ENCODE measurements at regions not wholly inside any gene's neighbourhood (a gene's known extent, or its start where the extent isn't known, plus 50 kb on each side); places are given as distances from the start of the nearest gene placed in this dataset.

GRCh38 chr12:108440736-108441135 is 74.3 kb upstream of the FICD start:
- FAIRE-seq (no peak), ATAC-seq (no peak), DNase-seq (ENCODE audit: low spot score) (no peak)
- peaks cover 2 to 18% of the 10 kb centered on the region in 2 experiments; a peak in 3 of 5 replicates for H3K27me3 ChIP-seq (ENCODE audit: control insufficient read depth in 1 of 2, insufficient read depth in 2 of 2, low read length in 2 of 2)
- no peak overlapping the region for H3K9ac ChIP-seq (ENCODE audit: insufficient read depth, low read depth, low read length)
- no peaks in the 10 kb centered on the region for H4K20me1 ChIP-seq (ENCODE audit: insufficient read depth, low read length)
- no peaks in the 10 kb centered on the region for H3K9me3 ChIP-seq (ENCODE audit: low read length)
- no peak overlapping the region for H3K4me3 ChIP-seq (replicated peaks in 1 of 3; ENCODE audit: insufficient read depth in 1 of 3, low read depth in 2 of 3, low read length in 3 of 3)
- no peak overlapping the region for H3K27ac ChIP-seq (ENCODE audit: extremely low read length, insufficient read depth, low read length)
- in situ Hi-C loops (cut with HindIII; ENCODE audit: extremely low pct_ligation_motif_present, low pct_unique_long_range_greater_than_20kb) (no loop called here), intact Hi-C loops (cut with micrococcal nuclease; ENCODE audit: unreplicated experiment) (no loop called here)
- H3K79me2 ChIP-seq (ENCODE audit: insufficient read depth, low read length), result no peaks in the 10 kb centered on the region
- POLR2A ChIA-PET, result no interaction called here
- 0% methylated on average over 2 of the region's 2 CpGs for WGBS (ENCODE audit: low lambda C conversion rate)
- TF ChIP-seq RBAK (CRISPR knock-in tag; IDR thresholded peaks at IDR 0.05) (no peak), ZBTB2 (CRISPR knock-in tag; IDR thresholded peaks at IDR 0.05; ENCODE audit: low read depth) (no peak), ZNF343 (CRISPR knock-in tag; IDR thresholded peaks at IDR 0.05) (no peak), ARID2 (CRISPR knock-in tag; IDR thresholded peaks at IDR 0.05; ENCODE audit: borderline replicate concordance) (no peak), ZNF850 (CRISPR knock-in tag; conservative IDR thresholded peaks at IDR 0.05) (no peak), ZNF562 (CRISPR knock-in tag; IDR thresholded peaks at IDR 0.05; ENCODE audit: borderline replicate concordance) (no peak), TGIF2 (CRISPR knock-in tag; IDR thresholded peaks at IDR 0.05) (no peak), NFYC (CRISPR knock-in tag; IDR thresholded peaks at IDR 0.05) (no peak), JDP2 (CRISPR knock-in tag; IDR thresholded peaks at IDR 0.05; ENCODE audit: borderline replicate concordance) (no peak), KDM6A (CRISPR knock-in tag; IDR thresholded peaks at IDR 0.05; ENCODE audit: low read depth) (no peak), RFXAP (CRISPR knock-in tag; IDR thresholded peaks at IDR 0.05; ENCODE audit: borderline replicate concordance) (no peak), ZNF234 (CRISPR knock-in tag; conservative IDR thresholded peaks at IDR 0.05) (no peak), LCORL (IDR thresholded peaks at IDR 0.05) (no peak), LCORL (CRISPR knock-in tag; IDR thresholded peaks at IDR 0.05) (no peak), REST (IDR thresholded peaks at IDR 0.05; ENCODE audit: borderline replicate concordance in 1 of 2, low read depth in 1 of 2, low read length in 2 of 2) (no peak)
- H3K4me1 ChIP-seq (ENCODE audit: insufficient read depth, low read length), result no peaks in the 10 kb centered on the region
- CTCF ChIA-PET (ENCODE audit: low intra/inter-chr PET ratio, low total read pairs), result no interaction called here
- H2AFZ ChIP-seq (ENCODE audit: low read length), result no peak overlapping the region
- H3K4me2 ChIP-seq (ENCODE audit: low read depth, low read length), result no peak overlapping the region
- H3K36me3 ChIP-seq (replicated peaks in 1 of 2; ENCODE audit: control insufficient read depth in 1 of 2, insufficient read depth in 2 of 2, low read length in 2 of 2), result no peaks in the 10 kb centered on the region
- BruUV-seq (replicated peaks), result no TSS peak
